ENCODE measurements at regions not wholly inside any gene's neighbourhood (a gene's known extent, or its start where the extent isn't known, plus 50 kb on each side); places are given as distances from the start of the nearest gene placed in this dataset.

GRCh38 chr4:27142841-27143240, 282.2 kb downstream of the STIM2 start:
- TF ChIP-seq CTCF (IDR thresholded peaks at IDR 0.05) (no peak), POLR2A (IDR thresholded peaks at IDR 0.05) (no peak)

All from lower leg skin (tissue), 3 donors.